Liver (tissue), 8 donors: ENCODE measurements at regions not wholly inside any gene's neighbourhood (a gene's known extent, or its start where the extent isn't known, plus 50 kb on each side); places are given as distances from the start of the nearest gene placed in this dataset.

ENCODE experiments used
- DNase-seq: peaks from one replicate; pipeline ENCODE4 v3.0.0-alpha.2; 2017; ENCODE audit warnings: low spot score
- H3K27ac ChIP-seq, 2 donors: one replicate each; pipeline ENCODE4 v1.7.0; 2013; ENCODE audit warnings: inconsistent platforms in 2 of 2, low read length in 2 of 2, control low read depth in 1 of 2, low read depth in 1 of 2, mild to moderate bottlenecking in 1 of 2
- H3K27me3 ChIP-seq, 4 donors: one replicate each; pipeline versions ENCODE4 v1.6.1 to v1.7.0; 2013; ENCODE audit warnings: low read length in 3 of 4, inconsistent platforms in 1 of 4, mild to moderate bottlenecking in 1 of 4, moderate library complexity in 1 of 4; ENCODE audit not compliant: control insufficient read depth in 4 of 4, insufficient read depth in 4 of 4
- H3K36me3 ChIP-seq, 4 donors: one replicate each; pipeline versions ENCODE4 v1.6.1 to v1.7.0; 2013; ENCODE audit warnings: low read length in 3 of 4, mild to moderate bottlenecking in 3 of 4, low read depth in 1 of 4, moderate library complexity in 1 of 4; ENCODE audit not compliant: control insufficient read depth in 4 of 4, insufficient read depth in 3 of 4
- H3K4me1 ChIP-seq, 4 donors: one replicate each; pipeline versions ENCODE4 v1.6.1 to v1.7.0; 2013; ENCODE audit warnings: low read length in 3 of 4, mild to moderate bottlenecking in 3 of 4, moderate library complexity in 1 of 4; ENCODE audit not compliant: control insufficient read depth in 4 of 4, insufficient read depth in 4 of 4
- H3K4me3 ChIP-seq, 3 donors: one replicate each; pipeline versions ENCODE4 v1.6.1 to v1.7.0; 2013; ENCODE audit warnings: low read length in 3 of 3, control low read depth in 1 of 3, low read depth in 1 of 3, mild to moderate bottlenecking in 1 of 3
- H3K9ac ChIP-seq, 2 donors: one replicate each; pipeline ENCODE4 v1.7.0; 2013; ENCODE audit warnings: low read length in 2 of 2, mild to moderate bottlenecking in 2 of 2, moderate library complexity in 2 of 2, control low read depth in 1 of 2, low read depth in 1 of 2
- H3K9me3 ChIP-seq, 4 donors: one replicate each; pipeline versions ENCODE4 v1.6.1 to v1.7.0; 2013; ENCODE audit warnings: low read length in 3 of 4; ENCODE audit not compliant: control insufficient read depth in 4 of 4
- EGR1 ChIP-seq, 2 donors: IDR thresholded peaks; 2 replicates each; pipeline ENCODE4 v1.6.1; 2016 to 2018; ENCODE audit warnings: antibody characterized with exemption in 2 of 2, low read depth in 2 of 2
- FOXA1 ChIP-seq: IDR thresholded peaks from 2 replicates; pipeline ENCODE4 v1.6.1; 2016; ENCODE audit warnings: antibody characterized with exemption
- FOXA2 ChIP-seq: IDR thresholded peaks from 2 replicates; pipeline ENCODE4 v1.6.1; 2016; ENCODE audit warnings: antibody characterized with exemption
- GABPA ChIP-seq, 2 donors: IDR thresholded peaks in 1 of 2; conservative IDR thresholded peaks in 1 of 2; 2 replicates each; pipeline ENCODE4 v1.6.1; 2016; ENCODE audit warnings: antibody characterized with exemption in 2 of 2, mild to moderate bottlenecking in 1 of 2, moderate library complexity in 1 of 2
- HNF4A ChIP-seq, 2 donors: conservative IDR thresholded peaks; 2 replicates each; pipeline ENCODE4 v1.6.1; 2016; ENCODE audit warnings: antibody characterized with exemption in 2 of 2, mild to moderate bottlenecking in 2 of 2
- HNF4G ChIP-seq: IDR thresholded peaks from 2 replicates; pipeline ENCODE4 v1.6.1; 2016; ENCODE audit warnings: antibody characterized with exemption
- JUND ChIP-seq, 2 donors: IDR thresholded peaks; 2 replicates each; pipeline ENCODE4 v1.6.1; 2016; ENCODE audit warnings: antibody characterized with exemption in 2 of 2
- NR2F2 ChIP-seq: IDR thresholded peaks from 2 replicates; pipeline ENCODE4 v1.6.1; 2016; ENCODE audit warnings: antibody characterized with exemption
- RAD21 ChIP-seq, 2 donors: IDR thresholded peaks; 2 replicates each; pipeline ENCODE4 v1.6.1; 2016; ENCODE audit warnings: antibody characterized with exemption in 2 of 2, mild to moderate bottlenecking in 2 of 2
- RXRA ChIP-seq, 2 donors: IDR thresholded peaks; 2 replicates each; pipeline ENCODE4 v1.6.1; 2017 to 2018; ENCODE audit warnings: antibody characterized with exemption in 2 of 2, mild to moderate bottlenecking in 1 of 2
- SP1 ChIP-seq: IDR thresholded peaks from 2 replicates; pipeline ENCODE4 v1.6.1; 2018; ENCODE audit warnings: antibody characterized with exemption, mild to moderate bottlenecking
- TAF1 ChIP-seq: conservative IDR thresholded peaks from 2 replicates; pipeline ENCODE4 v1.6.1; 2016; ENCODE audit warnings: antibody characterized with exemption, mild to moderate bottlenecking
- YY1 ChIP-seq: IDR thresholded peaks from 2 replicates; pipeline ENCODE4 v1.6.1; 2016; ENCODE audit warnings: antibody characterized with exemption, mild to moderate bottlenecking
- WGBS: extraction: QIAGEN DNeasy Blood & Tissue Kit; methylation state at CpG from one replicate; pipeline ENCODE4 v1.1.7; 2013; 5-methylcytosine and 5-hydroxymethylcytosine counted together
- TF ChIP-seq, protein P1 (sequence below): IDR thresholded peaks from 2 replicates; pipeline ENCODE4 v1.6.1; 2016; ENCODE audit warnings: antibody characterized with exemption
- TF ChIP-seq, protein P2 (sequence below): IDR thresholded peaks from 2 replicates; pipeline ENCODE4 v1.6.1; 2016; ENCODE audit warnings: antibody characterized with exemption
- TF ChIP-seq, protein P3 (sequence below): IDR thresholded peaks from 2 replicates; pipeline ENCODE4 v1.6.1; 2016; ENCODE audit warnings: antibody characterized with exemption, mild to moderate bottlenecking
- TF ChIP-seq, protein P4 (sequence below): IDR thresholded peaks from 2 replicates; pipeline ENCODE4 v1.6.1; 2016; ENCODE audit warnings: antibody characterized with exemption
- TF ChIP-seq, protein P5 (sequence below): fragments of 150-350 bp; IDR thresholded peaks from 2 replicates; pipeline ENCODE4 v1.5.1; 2017; ENCODE audit warnings: improper control_type of control experiment, low read depth, low read length; ENCODE audit not compliant: missing input control
- donor health status: healthy.
- donor health status: healthy.
- donor health status: healthy.
- donor health status: healthy.
- donor health status: healthy.

DNA sequence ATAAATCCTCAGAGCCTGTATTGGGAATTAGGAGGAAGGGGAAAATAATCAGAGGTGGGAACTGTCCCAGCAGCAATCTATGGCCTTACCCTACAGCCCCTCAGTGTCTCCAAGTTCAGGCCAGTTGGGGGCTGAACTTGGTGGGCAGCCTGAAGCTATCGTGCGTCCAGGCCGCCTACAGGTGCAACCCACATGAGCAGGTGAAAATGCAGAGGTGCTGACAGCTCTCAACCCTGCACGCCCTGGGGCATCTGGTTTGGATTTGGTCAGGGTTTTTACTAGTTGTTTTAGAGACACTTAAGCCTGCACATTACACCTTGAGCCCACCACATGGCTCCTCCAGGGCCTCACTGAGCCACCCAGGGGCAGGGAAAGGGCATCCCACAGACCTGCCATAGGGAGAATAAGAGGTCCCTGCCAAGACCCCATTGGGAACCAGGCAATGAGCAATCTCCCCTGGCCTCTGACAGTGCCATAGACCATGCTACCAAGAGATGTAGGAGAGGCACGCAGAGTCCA is 209.5 kb downstream of the FOXD2 start (continued):
- no peak for TF ChIP-seq HNF4G
- TF ChIP-seq HNF4A (conservative IDR thresholded peaks at IDR 0.05) = no peak
- TF ChIP-seq, protein P1, sequence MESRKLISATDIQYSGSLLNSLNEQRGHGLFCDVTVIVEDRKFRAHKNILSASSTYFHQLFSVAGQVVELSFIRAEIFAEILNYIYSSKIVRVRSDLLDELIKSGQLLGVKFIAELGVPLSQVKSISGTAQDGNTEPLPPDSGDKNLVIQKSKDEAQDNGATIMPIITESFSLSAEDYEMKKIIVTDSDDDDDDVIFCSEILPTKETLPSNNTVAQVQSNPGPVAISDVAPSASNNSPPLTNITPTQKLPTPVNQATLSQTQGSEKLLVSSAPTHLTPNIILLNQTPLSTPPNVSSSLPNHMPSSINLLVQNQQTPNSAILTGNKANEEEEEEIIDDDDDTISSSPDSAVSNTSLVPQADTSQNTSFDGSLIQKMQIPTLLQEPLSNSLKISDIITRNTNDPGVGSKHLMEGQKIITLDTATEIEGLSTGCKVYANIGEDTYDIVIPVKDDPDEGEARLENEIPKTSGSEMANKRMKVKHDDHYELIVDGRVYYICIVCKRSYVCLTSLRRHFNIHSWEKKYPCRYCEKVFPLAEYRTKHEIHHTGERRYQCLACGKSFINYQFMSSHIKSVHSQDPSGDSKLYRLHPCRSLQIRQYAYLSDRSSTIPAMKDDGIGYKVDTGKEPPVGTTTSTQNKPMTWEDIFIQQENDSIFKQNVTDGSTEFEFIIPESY = no peak
- TF ChIP-seq JUND (IDR thresholded peaks at IDR 0.05) = no peak
- TF ChIP-seq GABPA (IDR thresholded peaks at IDR 0.05 in 1 of 2, conservative IDR thresholded peaks at IDR 0.05 in 1 of 2) = no peak
- no peak for TF ChIP-seq RXRA (IDR thresholded peaks at IDR 0.05)
- no peak for TF ChIP-seq SP1
- TF ChIP-seq, protein P2, sequence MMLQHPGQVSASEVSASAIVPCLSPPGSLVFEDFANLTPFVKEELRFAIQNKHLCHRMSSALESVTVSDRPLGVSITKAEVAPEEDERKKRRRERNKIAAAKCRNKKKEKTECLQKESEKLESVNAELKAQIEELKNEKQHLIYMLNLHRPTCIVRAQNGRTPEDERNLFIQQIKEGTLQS = no peak
- no peak for TF ChIP-seq YY1

DNA sequence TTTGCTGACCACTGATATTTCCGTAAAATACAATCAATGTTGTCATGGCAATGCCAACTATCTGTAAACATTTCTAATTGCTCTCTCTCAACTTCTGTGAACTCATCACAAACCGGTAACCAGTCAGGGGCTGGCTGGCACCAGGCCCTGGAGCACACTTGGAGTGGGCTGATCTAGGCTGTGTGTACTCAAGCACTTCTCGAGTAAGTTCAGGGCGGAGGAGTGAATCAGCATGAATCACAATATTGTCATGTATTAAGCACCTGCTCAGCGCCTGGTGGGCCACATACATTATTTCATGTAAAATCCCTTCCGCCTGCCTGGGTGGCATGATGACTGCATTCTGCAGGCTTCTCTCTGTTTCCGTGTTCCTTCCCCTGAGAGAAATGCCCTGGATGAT is 212.4 kb downstream of the FOXD2 start:
- Histone ChIP-seq H3K36me3 (no peaks in the 10 kb centered on the region), H3K27ac (no peak overlapping the region), H3K9me3 (no peaks in the 10 kb centered on the region), H3K4me3 (no peak overlapping the region), H3K27me3 (no peaks in the 10 kb centered on the region), H3K4me1 (peaks cover 0 to 3% (median 0%) of the 10 kb centered on the region in 4 donors), H3K9ac (no peak overlapping the region)
- 63% methylated on average over 7 of the region's 7 CpGs for WGBS
- DNase-seq = no peak
- TF ChIP-seq, protein P3, sequence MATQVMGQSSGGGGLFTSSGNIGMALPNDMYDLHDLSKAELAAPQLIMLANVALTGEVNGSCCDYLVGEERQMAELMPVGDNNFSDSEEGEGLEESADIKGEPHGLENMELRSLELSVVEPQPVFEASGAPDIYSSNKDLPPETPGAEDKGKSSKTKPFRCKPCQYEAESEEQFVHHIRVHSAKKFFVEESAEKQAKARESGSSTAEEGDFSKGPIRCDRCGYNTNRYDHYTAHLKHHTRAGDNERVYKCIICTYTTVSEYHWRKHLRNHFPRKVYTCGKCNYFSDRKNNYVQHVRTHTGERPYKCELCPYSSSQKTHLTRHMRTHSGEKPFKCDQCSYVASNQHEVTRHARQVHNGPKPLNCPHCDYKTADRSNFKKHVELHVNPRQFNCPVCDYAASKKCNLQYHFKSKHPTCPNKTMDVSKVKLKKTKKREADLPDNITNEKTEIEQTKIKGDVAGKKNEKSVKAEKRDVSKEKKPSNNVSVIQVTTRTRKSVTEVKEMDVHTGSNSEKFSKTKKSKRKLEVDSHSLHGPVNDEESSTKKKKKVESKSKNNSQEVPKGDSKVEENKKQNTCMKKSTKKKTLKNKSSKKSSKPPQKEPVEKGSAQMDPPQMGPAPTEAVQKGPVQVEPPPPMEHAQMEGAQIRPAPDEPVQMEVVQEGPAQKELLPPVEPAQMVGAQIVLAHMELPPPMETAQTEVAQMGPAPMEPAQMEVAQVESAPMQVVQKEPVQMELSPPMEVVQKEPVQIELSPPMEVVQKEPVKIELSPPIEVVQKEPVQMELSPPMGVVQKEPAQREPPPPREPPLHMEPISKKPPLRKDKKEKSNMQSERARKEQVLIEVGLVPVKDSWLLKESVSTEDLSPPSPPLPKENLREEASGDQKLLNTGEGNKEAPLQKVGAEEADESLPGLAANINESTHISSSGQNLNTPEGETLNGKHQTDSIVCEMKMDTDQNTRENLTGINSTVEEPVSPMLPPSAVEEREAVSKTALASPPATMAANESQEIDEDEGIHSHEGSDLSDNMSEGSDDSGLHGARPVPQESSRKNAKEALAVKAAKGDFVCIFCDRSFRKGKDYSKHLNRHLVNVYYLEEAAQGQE = no peak
- TF ChIP-seq, protein P2 = no peak
- TF ChIP-seq, protein P4, sequence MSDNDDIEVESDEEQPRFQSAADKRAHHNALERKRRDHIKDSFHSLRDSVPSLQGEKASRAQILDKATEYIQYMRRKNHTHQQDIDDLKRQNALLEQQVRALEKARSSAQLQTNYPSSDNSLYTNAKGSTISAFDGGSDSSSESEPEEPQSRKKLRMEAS = no peak
- TF ChIP-seq NR2F2 = no peak
- no peak for TF ChIP-seq RXRA (IDR thresholded peaks at IDR 0.05)
- no peak for TF ChIP-seq GABPA (IDR thresholded peaks at IDR 0.05 in 1 of 2, conservative IDR thresholded peaks at IDR 0.05 in 1 of 2)
- TF ChIP-seq EGR1 (IDR thresholded peaks at IDR 0.05; ENCODE audit: low read depth in 2 of 2) = no peak
- TF ChIP-seq RAD21 (IDR thresholded peaks at IDR 0.05) = no peak
- TF ChIP-seq, protein P5, sequence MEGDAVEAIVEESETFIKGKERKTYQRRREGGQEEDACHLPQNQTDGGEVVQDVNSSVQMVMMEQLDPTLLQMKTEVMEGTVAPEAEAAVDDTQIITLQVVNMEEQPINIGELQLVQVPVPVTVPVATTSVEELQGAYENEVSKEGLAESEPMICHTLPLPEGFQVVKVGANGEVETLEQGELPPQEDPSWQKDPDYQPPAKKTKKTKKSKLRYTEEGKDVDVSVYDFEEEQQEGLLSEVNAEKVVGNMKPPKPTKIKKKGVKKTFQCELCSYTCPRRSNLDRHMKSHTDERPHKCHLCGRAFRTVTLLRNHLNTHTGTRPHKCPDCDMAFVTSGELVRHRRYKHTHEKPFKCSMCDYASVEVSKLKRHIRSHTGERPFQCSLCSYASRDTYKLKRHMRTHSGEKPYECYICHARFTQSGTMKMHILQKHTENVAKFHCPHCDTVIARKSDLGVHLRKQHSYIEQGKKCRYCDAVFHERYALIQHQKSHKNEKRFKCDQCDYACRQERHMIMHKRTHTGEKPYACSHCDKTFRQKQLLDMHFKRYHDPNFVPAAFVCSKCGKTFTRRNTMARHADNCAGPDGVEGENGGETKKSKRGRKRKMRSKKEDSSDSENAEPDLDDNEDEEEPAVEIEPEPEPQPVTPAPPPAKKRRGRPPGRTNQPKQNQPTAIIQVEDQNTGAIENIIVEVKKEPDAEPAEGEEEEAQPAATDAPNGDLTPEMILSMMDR = no peak
- no peak for TF ChIP-seq FOXA1
- TF ChIP-seq, protein P1 = no peak
- no peak for TF ChIP-seq FOXA2
- no peak for TF ChIP-seq JUND (IDR thresholded peaks at IDR 0.05)
- no peak for TF ChIP-seq HNF4G
- TF ChIP-seq HNF4A (conservative IDR thresholded peaks at IDR 0.05) = no peak
- no peak for TF ChIP-seq TAF1
- TF ChIP-seq YY1 = no peak
- no peak for TF ChIP-seq SP1
